Kidney epithelial cell (primary cell): ENCODE measurements at regions not wholly inside any gene's neighbourhood (a gene's known extent, or its start where the extent isn't known, plus 50 kb on each side); places are given as distances from the start of the nearest gene placed in this dataset.

Source experiments
- DNase-seq: peaks from one replicate; pipeline ENCODE4 v3.0.0-alpha.2; 2010; ENCODE audit warnings: low read depth
- H3K27me3 ChIP-seq: 2 replicates; pipeline ENCODE4 v1.6.0; 2011; ENCODE audit warnings: low read length; ENCODE audit not compliant: control insufficient read depth, insufficient read depth
- H3K36me3 ChIP-seq: 2 replicates; pipeline ENCODE4 v1.5.1; 2011; ENCODE audit warnings: low read length; ENCODE audit not compliant: control insufficient read depth, insufficient read depth
- H3K4me3 ChIP-seq: 2 replicates; pipeline ENCODE4 v1.5.1; 2011; ENCODE audit warnings: low read depth, mild to moderate bottlenecking, control low read depth, low read length
- CTCF ChIP-seq: IDR thresholded peaks from 2 replicates; pipeline ENCODE4 v1.5.1; 2011; ENCODE audit warnings: mild to moderate bottlenecking, moderate library complexity, low read length, control low read depth, inconsistent platforms; ENCODE audit not compliant: insufficient read depth, poor library complexity, severe bottlenecking

- DNase-seq: no peak
- no peaks in the 10 kb centered on the region for H3K36me3 ChIP-seq
- no peak overlapping the region for H3K4me3 ChIP-seq
- no peak for TF ChIP-seq CTCF
- peaks cover 13% of the 10 kb centered on the region for H3K27me3 ChIP-seq
Measured at GRCh38 chr1:22326931-22327330, 124.7 kb upstream of the ZBTB40 start.

DNA sequence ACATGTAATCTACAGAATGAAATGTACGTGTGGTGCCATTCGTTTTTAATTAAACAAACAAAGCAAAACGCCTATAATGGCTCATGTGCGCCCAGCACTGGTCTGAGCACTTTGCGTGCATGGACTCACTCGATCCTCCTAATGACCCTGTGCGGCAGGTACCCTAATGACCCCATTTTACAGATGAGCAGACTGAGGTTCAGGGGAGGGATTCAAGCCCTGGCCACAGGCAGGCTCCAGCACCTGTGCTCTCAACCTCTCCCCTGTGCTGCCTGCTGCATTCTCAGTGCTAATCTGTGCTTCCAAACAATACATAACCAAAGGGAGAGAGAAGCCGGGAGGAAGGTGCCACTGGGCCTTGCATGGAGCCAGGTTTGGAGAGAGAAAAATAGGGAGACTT, 124.2 kb upstream of the ZBTB40 start:
- DNase-seq: no peak
- no peak overlapping the region for H3K4me3 ChIP-seq
- H3K36me3 ChIP-seq: no peaks in the 10 kb centered on the region
- TF ChIP-seq CTCF: no peak
- H3K27me3 ChIP-seq: peaks cover 13% of the 10 kb centered on the region

DNA sequence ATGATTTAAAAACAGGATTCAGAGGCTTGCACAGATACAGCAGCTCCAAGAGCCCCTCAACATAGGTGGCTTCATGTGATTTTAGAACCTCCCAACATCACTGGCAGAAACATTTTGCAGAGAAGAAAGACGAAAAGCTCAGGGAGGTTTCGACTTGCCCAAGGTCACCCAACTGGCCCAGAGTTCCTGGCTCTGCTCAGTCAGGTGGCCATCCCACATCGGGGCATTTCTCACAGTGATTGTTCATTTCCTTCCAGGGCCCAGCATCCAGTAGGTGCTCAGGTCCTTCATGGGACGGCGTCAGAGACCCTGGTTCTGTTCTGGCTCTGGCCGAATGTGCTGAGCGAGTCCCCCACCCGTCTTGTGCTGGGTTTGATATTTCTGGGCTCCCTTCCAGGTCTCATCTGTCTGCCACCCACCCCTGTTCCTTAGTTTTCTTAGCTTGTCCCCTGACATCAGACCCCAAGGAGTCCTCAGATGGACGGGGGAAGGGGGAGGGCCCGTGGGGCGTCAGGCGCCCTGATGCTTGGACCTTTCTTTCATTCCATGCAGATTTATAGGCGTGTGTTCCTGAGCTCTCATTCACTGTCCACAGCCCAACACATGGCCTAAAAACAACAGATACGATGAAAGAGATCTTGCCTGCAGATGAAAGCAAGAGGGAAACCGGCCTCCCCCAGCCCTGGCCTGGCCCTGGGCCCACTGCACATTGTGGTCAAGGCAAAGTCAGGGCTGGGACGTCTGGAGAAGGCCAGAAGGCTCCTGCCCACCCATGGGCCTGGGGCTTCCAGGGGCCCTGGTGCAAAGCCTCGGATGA, 123.1 kb upstream of the ZBTB40 start:
- H3K4me3 ChIP-seq: no peak overlapping the region
- H3K36me3 ChIP-seq: no peaks in the 10 kb centered on the region
- no peak for DNase-seq
- no peak for TF ChIP-seq CTCF
- peaks cover 17% of the 10 kb centered on the region for H3K27me3 ChIP-seq

DNA sequence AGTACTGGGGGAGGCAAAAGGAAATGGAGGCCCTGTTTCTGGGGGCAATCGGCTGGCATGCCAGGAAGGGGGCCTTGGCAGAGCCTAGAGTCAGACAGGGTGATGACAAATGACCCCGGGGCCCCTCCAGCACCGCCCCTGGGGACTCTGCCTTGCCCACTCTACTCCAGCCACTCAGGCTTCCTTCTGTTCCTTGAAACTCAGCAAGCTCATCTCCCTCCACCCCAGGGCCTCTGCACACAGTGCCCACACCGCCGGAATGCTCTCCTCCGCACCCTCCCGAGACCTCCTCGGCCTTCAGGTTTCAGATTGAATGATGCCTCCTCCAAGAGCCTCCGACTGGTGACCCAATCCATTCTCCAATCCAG, 122.5 kb upstream of the ZBTB40 start:
- H3K4me3 ChIP-seq: no peak overlapping the region
- no peak for DNase-seq
- TF ChIP-seq CTCF: no peak
- H3K27me3 ChIP-seq: peaks cover 17% of the 10 kb centered on the region
- no peaks in the 10 kb centered on the region for H3K36me3 ChIP-seq

- H3K4me3 ChIP-seq: no peak overlapping the region
- H3K36me3 ChIP-seq: no peaks in the 10 kb centered on the region
- DNase-seq: no peak
- no peak for TF ChIP-seq CTCF
- H3K27me3 ChIP-seq: peaks cover 22% of the 10 kb centered on the region
Measured at GRCh38 chr1:22330092-22330759, 121.4 kb upstream of the ZBTB40 start.

- no peak overlapping the region for H3K4me3 ChIP-seq
- no peak for TF ChIP-seq CTCF
- DNase-seq: no peak
- H3K36me3 ChIP-seq: no peaks in the 10 kb centered on the region
- H3K27me3 ChIP-seq: peaks cover 24% of the 10 kb centered on the region
Measured at GRCh38 chr1:22330760-22331119, 120.9 kb upstream of the ZBTB40 start.
